DND-41 (cell line): ENCODE measurements at regions not wholly inside any gene's neighbourhood (a gene's known extent, or its start where the extent isn't known, plus 50 kb on each side); places are given as distances from the start of the nearest gene placed in this dataset.
"Not testable (repeated sequence)": the region's sequence is repeated elsewhere in the genome, so short reads cannot be mapped to it uniquely, and the experiment has no call there.

ENCODE experiments used
- ATAC-seq: fragments of 200-7000 bp; cut with Tn5 transposase; 3 replicates; pipeline ENCODE4 v1.9.1; 2021; ENCODE audit warnings: low read depth; ENCODE audit not compliant: insufficient read depth
- DNase-seq: peaks from one replicate; pipeline ENCODE4 v3.0.0-alpha.2; 2020
- H2AFZ ChIP-seq: 2 replicates; pipeline ENCODE4 v1.6.0; 2012; ENCODE audit warnings: low read depth, low read length
- H3K27ac ChIP-seq: 2 replicates; pipeline ENCODE4 v1.5.1; 2012; ENCODE audit warnings: low read length, inconsistent platforms
- H3K27me3 ChIP-seq: fragments of 200-600 bp; sonication (generic); 2 replicates; pipeline ENCODE4 v1.6.0; 2012; ENCODE audit warnings: low read length, mild to moderate bottlenecking, inconsistent platforms; ENCODE audit not compliant: insufficient read depth, poor library complexity
- H3K36me3 ChIP-seq: 2 replicates; pipeline ENCODE4 v1.5.1; 2012; ENCODE audit warnings: low read length, inconsistent platforms; ENCODE audit not compliant: insufficient read depth
- H3K4me1 ChIP-seq: 2 replicates; pipeline ENCODE4 v1.5.1; 2012; ENCODE audit warnings: mild to moderate bottlenecking, low read length; ENCODE audit not compliant: insufficient read depth
- H3K4me2 ChIP-seq: 2 replicates; pipeline ENCODE4 v1.6.0; 2012; ENCODE audit warnings: mild to moderate bottlenecking, moderate library complexity, low read length, inconsistent platforms; ENCODE audit not compliant: insufficient read depth
- H3K4me3 ChIP-seq, 2 experiments: fragments of 200-600 bp in 1 of 2; shearing (Covaris generic) in 1 of 2; 2 replicates each; pipeline ENCODE4 v1.5.1; 2012 to 2016; ENCODE audit warnings: inconsistent platforms in 2 of 2, low read length in 2 of 2, mild to moderate bottlenecking in 2 of 2, low read depth in 1 of 2, moderate library complexity in 1 of 2
- H3K79me2 ChIP-seq: 2 replicates; pipeline ENCODE4 v1.6.0; 2012; ENCODE audit warnings: low read length, inconsistent platforms; ENCODE audit not compliant: insufficient read depth
- H3K9ac ChIP-seq: 2 replicates; pipeline ENCODE4 v1.6.0; 2012; ENCODE audit warnings: low read depth, mild to moderate bottlenecking, inconsistent platforms, low read length, moderate library complexity
- H3K9me3 ChIP-seq: 2 replicates; pipeline ENCODE4 v1.5.1; 2012; ENCODE audit warnings: low read length, moderate library complexity, mild to moderate bottlenecking, inconsistent platforms; ENCODE audit not compliant: insufficient read depth, severe bottlenecking
- H4K20me1 ChIP-seq: 2 replicates; pipeline ENCODE4 v1.6.0; 2012; ENCODE audit warnings: low read length; ENCODE audit not compliant: insufficient read depth
- CTCF ChIP-seq: IDR thresholded peaks from 2 replicates; pipeline ENCODE4 v1.5.1; 2012; ENCODE audit warnings: borderline replicate concordance, low read length, moderate library complexity, mild to moderate bottlenecking; ENCODE audit not compliant: poor library complexity, severe bottlenecking; ENCODE audit errors: extremely low read depth
- EZH2 ChIP-seq: IDR thresholded peaks from 3 replicates; pipeline ENCODE4 v1.6.1; 2012; ENCODE audit warnings: borderline replicate concordance, low read depth, mild to moderate bottlenecking, moderate library complexity, low read length, inconsistent platforms; ENCODE audit not compliant: severe bottlenecking

- no peaks in the 10 kb centered on the region for H3K79me2 ChIP-seq
- H3K36me3 ChIP-seq = no peaks in the 10 kb centered on the region
- H3K27ac ChIP-seq = no peak overlapping the region
- H3K4me1 ChIP-seq = no peaks in the 10 kb centered on the region
- no peak overlapping the region for H3K4me3 ChIP-seq
- H4K20me1 ChIP-seq = no peaks in the 10 kb centered on the region
- no peak overlapping the region for H3K9ac ChIP-seq
- TF ChIP-seq CTCF (no peak), EZH2 (no peak)
- no peaks in the 10 kb centered on the region for H3K9me3 ChIP-seq
- no peaks in the 10 kb centered on the region for H3K27me3 ChIP-seq
- DNase-seq (no peak), ATAC-seq (no peak)
- no peak overlapping the region for H2AFZ ChIP-seq
- H3K4me2 ChIP-seq = no peak overlapping the region
These were observed 180.8 kb downstream of the PRKX start for GRCh38 chrX:3532581-3533085.

GRCh38 chrX:3531435-3531834, 182.0 kb downstream of the PRKX start:
- not testable (repeated sequence) for H3K4me3 ChIP-seq, H3K4me1 ChIP-seq, H3K36me3 ChIP-seq, ATAC-seq, H3K27ac ChIP-seq, H2AFZ ChIP-seq, H3K79me2 ChIP-seq, H3K9me3 ChIP-seq, H3K27me3 ChIP-seq, DNase-seq, H4K20me1 ChIP-seq, H3K9ac ChIP-seq, H3K4me2 ChIP-seq

GRCh38 chrX:3529466-3530010, 183.1 kb upstream of the MXRA5 start:
- no peak for ATAC-seq
- no peaks in the 10 kb centered on the region for H3K36me3 ChIP-seq

GRCh38 chrX:3527811-3528210, 181.4 kb upstream of the MXRA5 start:
- TF ChIP-seq EZH2 (no peak), CTCF (no peak)
- no peak overlapping the region for H3K4me2 ChIP-seq
- no peak overlapping the region for H3K4me3 ChIP-seq
- no peak overlapping the region for H3K27ac ChIP-seq
- no peaks in the 10 kb centered on the region for H4K20me1 ChIP-seq
- H3K27me3 ChIP-seq = no peaks in the 10 kb centered on the region
- H3K36me3 ChIP-seq = no peaks in the 10 kb centered on the region
- ATAC-seq = no peak
- H3K9me3 ChIP-seq = no peaks in the 10 kb centered on the region
- no peak overlapping the region for H3K9ac ChIP-seq
- no peak for DNase-seq
- no peak overlapping the region for H2AFZ ChIP-seq
- H3K79me2 ChIP-seq = no peaks in the 10 kb centered on the region
- no peaks in the 10 kb centered on the region for H3K4me1 ChIP-seq

More at GRCh38 chrX:3529466-3530010, 183.1 kb upstream of the MXRA5 start:
- Histone ChIP-seq H3K4me3 (no peak overlapping the region), H3K79me2 (no peaks in the 10 kb centered on the region), H2AFZ (no peak overlapping the region), H3K27ac (no peak overlapping the region), H3K4me2 (no peak overlapping the region), H3K9ac (no peak overlapping the region), H3K27me3 (no peaks in the 10 kb centered on the region), H4K20me1 (no peaks in the 10 kb centered on the region), H3K4me1 (no peaks in the 10 kb centered on the region), H3K9me3 (no peaks in the 10 kb centered on the region)
- TF ChIP-seq CTCF (no peak), EZH2 (no peak)
- no peak for DNase-seq
